Tibial artery (tissue), 4 donors: ENCODE measurements at regions not wholly inside any gene's neighbourhood (a gene's known extent, or its start where the extent isn't known, plus 50 kb on each side); places are given as distances from the start of the nearest gene placed in this dataset.
"Not testable (repeated sequence)": the region's sequence is repeated elsewhere in the genome, so short reads cannot be mapped to it uniquely, and the experiment has no call there.

ENCODE experiments used
- DNase-seq, 2 donors: peaks; one replicate each; pipeline ENCODE4 v3.0.0-alpha.2; 2019
- H3K27ac ChIP-seq, 2 donors: fragments of 200-600 bp; sonication (generic) in 1 of 2; 1 replicate in 1 of 2; 2 replicates in 1 of 2; pipeline ENCODE4 v1.5.1; 2018 to 2019; ENCODE audit warnings: mild to moderate bottlenecking in 1 of 2
- H3K27me3 ChIP-seq, 2 donors: fragments of 200-600 bp; sonication (generic) in 1 of 2; one replicate each; pipeline versions ENCODE4 v1.5.1 to v1.6.0; 2016 to 2019
- H3K36me3 ChIP-seq, 3 donors: fragments of 200-600 bp; sonication (generic) in 2 of 3; one replicate each; pipeline ENCODE4 v1.5.1; 2016 to 2019; ENCODE audit warnings: mild to moderate bottlenecking in 2 of 3
- H3K4me1 ChIP-seq, 4 donors: fragments of 200-600 bp; sonication (generic) in 2 of 4; 1 replicate in 3 of 4; 2 replicates in 1 of 4; pipeline ENCODE4 v1.5.1; 2016 to 2019
- H3K4me3 ChIP-seq, 2 donors: fragments of 200-600 bp; sonication (generic) in 1 of 2; 1 replicate in 1 of 2; 2 replicates in 1 of 2; pipeline ENCODE4 v1.5.1; 2018 to 2019; ENCODE audit warnings: mild to moderate bottlenecking in 2 of 2
- H3K9me3 ChIP-seq, 3 donors: fragments of 200-600 bp; sonication (generic) in 1 of 3; one replicate each; pipeline ENCODE4 v1.5.1; 2016 to 2019
- intact Hi-C: fragments of 100-400 bp; cut with DNase I; formaldehyde crosslinking; loops from one replicate; pipeline ENCODE4 v1.15.0; 2023; ENCODE audit warnings: low total_unique reads
- TF ChIP-seq, protein P1 (sequence below), 2 experiments: fragments of 200-600 bp in 1 of 2; fragments of 450-650 bp in 1 of 2; IDR thresholded peaks; one replicate each; pipeline ENCODE4 v1.5.1; 2017 to 2019; ENCODE audit warnings: antibody characterized with exemption in 2 of 2, mild to moderate bottlenecking in 1 of 2, moderate library complexity in 1 of 2

DNA sequence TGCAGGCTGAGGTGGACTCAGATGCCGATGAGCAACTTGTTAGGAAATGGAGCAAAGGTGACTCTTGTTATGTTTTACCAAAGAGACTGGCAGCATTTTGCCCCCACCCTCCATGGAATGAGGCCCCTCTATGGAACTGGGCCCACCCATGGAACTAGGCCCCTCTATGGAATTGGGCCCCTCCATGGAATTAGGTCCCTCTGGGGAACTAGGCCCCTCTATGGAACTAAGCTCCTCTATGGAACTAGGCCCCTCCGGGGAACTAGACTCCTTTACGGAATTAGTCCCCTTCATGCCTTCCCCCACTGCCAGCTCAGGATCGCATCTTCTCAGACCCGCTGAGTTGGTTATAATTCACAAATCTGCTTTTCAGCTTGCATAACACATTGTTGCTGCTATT lies 144.9 kb downstream of the THBS2 start:
- intact Hi-C loops = no loop called here
- DNase-seq = no peak

DNA sequence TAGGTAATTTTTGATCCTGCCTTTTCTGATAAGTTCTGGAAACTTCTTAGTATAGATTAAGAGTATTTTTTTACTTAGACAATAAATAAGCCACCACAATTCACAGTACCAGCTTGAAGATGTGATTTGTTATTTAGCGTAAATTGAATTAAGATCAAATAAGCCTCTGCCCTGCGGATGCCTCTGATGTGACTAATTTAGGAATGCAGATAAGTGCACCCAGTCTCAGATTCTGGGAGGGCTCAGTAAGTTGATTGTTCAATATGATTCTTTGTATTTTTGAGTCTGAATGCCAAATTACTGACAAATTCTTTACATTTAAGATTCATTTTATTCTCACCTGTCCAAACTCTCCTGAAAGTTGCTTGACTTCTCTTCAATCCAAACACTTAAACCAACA lies 147.5 kb downstream of the THBS2 start:
- Histone ChIP-seq H3K27ac (no peak overlapping the region), H3K4me1 (peaks cover 0 to 5% (median 0%) of the 10 kb centered on the region in 4 donors), H3K27me3 (no peaks in the 10 kb centered on the region), H3K4me3 (no peak overlapping the region), H3K36me3 (no peaks in the 10 kb centered on the region), H3K9me3 (no peaks in the 10 kb centered on the region)
- TF ChIP-seq, protein P1, sequence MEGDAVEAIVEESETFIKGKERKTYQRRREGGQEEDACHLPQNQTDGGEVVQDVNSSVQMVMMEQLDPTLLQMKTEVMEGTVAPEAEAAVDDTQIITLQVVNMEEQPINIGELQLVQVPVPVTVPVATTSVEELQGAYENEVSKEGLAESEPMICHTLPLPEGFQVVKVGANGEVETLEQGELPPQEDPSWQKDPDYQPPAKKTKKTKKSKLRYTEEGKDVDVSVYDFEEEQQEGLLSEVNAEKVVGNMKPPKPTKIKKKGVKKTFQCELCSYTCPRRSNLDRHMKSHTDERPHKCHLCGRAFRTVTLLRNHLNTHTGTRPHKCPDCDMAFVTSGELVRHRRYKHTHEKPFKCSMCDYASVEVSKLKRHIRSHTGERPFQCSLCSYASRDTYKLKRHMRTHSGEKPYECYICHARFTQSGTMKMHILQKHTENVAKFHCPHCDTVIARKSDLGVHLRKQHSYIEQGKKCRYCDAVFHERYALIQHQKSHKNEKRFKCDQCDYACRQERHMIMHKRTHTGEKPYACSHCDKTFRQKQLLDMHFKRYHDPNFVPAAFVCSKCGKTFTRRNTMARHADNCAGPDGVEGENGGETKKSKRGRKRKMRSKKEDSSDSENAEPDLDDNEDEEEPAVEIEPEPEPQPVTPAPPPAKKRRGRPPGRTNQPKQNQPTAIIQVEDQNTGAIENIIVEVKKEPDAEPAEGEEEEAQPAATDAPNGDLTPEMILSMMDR (IDR thresholded peaks at IDR 0.05) = no peak
- no peak for DNase-seq
- intact Hi-C loops = no loop called here

More for the DNA sequence above, 144.9 kb downstream of the THBS2 start:
- Histone ChIP-seq H3K36me3 (no peaks in the 10 kb centered on the region), H3K27me3 (no peaks in the 10 kb centered on the region), H3K4me1 (peaks cover 0 to 7% (median 0%) of the 10 kb centered on the region in 4 donors), H3K9me3 (no peaks in the 10 kb centered on the region), H3K27ac (no peak overlapping the region), H3K4me3 (no peak overlapping the region)
- TF ChIP-seq, protein P1 (IDR thresholded peaks at IDR 0.05) = no peak

DNA sequence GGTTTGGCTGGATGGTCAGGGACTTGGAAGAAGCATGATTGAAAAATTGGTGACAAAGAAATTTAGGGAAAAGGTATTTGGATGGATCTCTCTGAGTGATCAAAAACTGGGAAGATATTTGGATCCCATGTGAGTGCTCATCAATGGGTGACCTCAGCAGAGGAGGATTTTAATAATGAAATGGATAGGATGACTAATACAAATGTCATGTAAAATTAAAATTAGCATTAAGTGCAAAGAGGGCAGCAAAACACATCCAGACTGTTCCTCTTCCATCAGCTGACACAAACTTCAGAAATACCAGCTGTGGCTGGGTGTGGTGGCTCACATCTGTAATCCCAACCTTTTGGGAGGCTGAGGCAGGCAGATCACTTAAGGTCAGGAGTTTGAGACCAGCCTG lies 151.7 kb downstream of the THBS2 start:
- peaks cover 0 to 4% (median 0%) of the 10 kb centered on the region in 4 donors for H3K4me1 ChIP-seq
- H3K27me3 ChIP-seq = no peaks in the 10 kb centered on the region
- no peaks in the 10 kb centered on the region for H3K36me3 ChIP-seq
- intact Hi-C loops = no loop called here
- no peak overlapping the region for H3K4me3 ChIP-seq
- no peak overlapping the region for H3K27ac ChIP-seq
- no peaks in the 10 kb centered on the region for H3K9me3 ChIP-seq
- TF ChIP-seq, protein P1 (IDR thresholded peaks at IDR 0.05) = no peak
- no peak for DNase-seq

DNA sequence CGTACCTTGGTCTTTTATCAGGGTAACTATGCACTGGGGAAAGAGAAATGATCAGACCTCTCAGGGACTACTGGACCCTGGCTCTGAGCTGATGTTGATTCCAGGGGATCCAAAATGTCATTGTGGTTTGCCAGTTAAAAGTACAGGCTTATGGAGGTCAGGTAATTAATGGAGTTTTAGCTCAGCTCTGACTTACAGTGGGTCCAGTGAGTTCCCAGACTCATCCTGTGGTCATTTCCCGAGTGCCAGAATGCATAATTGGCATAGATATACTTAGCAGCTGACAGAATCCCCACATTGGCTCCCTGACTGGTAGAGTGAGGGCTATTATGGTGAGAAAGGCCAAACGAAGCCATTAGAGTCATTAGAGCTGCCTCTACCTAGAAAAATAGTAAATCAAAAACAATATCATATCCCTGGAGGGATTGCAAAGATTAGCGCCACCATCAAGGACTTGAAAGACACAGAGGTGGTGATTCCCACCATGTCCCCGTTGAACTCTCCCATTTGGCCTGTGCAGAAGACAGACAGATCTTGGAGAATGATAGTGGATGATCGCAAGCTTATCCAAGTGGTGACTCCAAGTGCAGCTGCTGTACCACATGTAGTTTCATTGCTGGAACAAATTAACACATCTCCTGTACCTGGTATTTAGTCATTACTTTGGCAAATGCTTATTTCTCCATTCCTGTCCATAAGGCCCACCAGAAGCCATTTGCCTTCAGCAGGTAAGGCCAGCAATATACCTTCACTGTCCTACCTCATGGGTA lies 152.4 kb downstream of the THBS2 start:
- Histone ChIP-seq H3K36me3 (no peaks in the 10 kb centered on the region), H3K4me1 (peaks cover 0 to 4% (median 0%) of the 10 kb centered on the region in 4 donors), H3K27ac (no peak overlapping the region), H3K9me3 (no peaks in the 10 kb centered on the region), H3K4me3 (no peak overlapping the region), H3K27me3 (no peaks in the 10 kb centered on the region)
- intact Hi-C loops = no loop called here
- no peak for DNase-seq
- TF ChIP-seq, protein P1 (IDR thresholded peaks at IDR 0.05) = no peak

DNA sequence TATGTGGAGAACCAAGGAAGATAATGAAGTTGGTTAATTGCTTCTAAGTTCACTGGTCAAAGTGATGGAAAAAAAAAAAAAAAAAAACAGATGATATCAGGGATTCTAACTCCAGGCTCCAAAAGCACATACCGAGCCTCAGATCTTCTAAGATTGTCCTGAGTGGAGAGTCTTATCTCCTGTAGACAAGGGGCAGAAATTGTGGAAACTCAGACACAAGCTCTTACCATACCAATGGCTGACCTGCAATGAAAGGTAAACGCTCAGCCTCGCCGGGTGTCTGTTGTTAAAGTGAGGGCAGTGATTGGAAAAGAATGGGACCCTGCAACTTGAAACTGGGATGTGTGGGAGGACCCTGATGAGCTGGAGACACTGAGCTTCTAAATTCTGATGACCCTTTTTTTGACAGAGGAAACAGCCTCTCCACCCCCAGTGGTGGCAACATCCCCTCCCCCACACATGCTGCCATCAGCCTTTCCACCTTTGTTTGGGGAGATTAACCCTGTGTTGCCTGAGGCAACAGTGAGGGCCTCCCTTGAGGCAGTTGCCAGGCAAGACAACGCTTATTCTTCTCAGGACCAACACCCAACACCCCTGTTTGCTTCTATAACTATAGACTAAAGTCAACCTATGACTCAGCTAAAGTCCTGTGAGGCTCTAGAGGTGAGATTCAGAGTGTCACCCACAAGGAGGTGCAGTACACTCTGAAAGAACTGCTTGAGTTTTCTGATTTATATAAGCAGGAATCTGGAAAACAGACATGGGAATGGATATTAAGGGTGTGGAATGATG lies 154.0 kb downstream of the THBS2 start:
- intact Hi-C loops = no loop called here
- TF ChIP-seq, protein P1 (IDR thresholded peaks at IDR 0.05) = no peak
- no peak overlapping the region for H3K4me3 ChIP-seq
- no peak for DNase-seq
- no peaks in the 10 kb centered on the region for H3K36me3 ChIP-seq
- H3K27me3 ChIP-seq = no peaks in the 10 kb centered on the region
- no peak overlapping the region for H3K27ac ChIP-seq
- no peaks in the 10 kb centered on the region for H3K9me3 ChIP-seq
- peaks cover 0 to 4% (median 0%) of the 10 kb centered on the region in 4 donors for H3K4me1 ChIP-seq

DNA sequence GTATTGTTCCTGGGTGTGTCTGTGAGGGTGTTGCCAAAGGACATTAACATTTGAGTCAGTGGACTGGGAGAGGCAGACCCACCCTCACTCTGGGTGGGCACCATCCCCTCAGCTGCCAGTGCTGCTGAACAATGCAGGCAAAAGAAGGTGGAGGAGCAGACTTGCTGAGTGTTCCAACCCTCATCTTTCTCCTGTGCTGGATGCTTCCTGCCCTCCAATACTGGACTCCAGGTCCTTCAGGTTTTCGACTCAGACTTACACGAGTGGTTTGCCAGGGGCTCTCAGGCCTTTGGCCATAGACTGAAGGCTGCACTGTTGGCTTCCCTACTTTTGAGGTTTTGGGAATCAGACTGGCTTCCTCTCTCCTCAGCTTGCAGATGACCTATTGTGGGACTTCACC lies 155.0 kb downstream of the THBS2 start:
- H3K27me3 ChIP-seq, H3K4me1 ChIP-seq, H3K27ac ChIP-seq, H3K4me3 ChIP-seq, intact Hi-C loops, H3K9me3 ChIP-seq, DNase-seq, H3K36me3 ChIP-seq: not testable (repeated sequence)
